PC-3 (cell line): ENCODE measurements at regions not wholly inside any gene's neighbourhood (a gene's known extent, or its start where the extent isn't known, plus 50 kb on each side); places are given as distances from the start of the nearest gene placed in this dataset.

ENCODE experiments used
- ATAC-seq: fragments of 200-7000 bp; cut with Tn5 transposase; 2 replicates; pipeline ENCODE4 v1.9.1; 2020; ENCODE audit warnings: mild to moderate bottlenecking, moderate library complexity
- BruUV-seq: library from RNA; stranded (reverse); fragments of 400-500 nt; replicated peaks from 2 replicates; lab custom pipeline; 2021; lab: Mats Ljungman, UMichigan
- CTCF ChIA-PET: fragments of 300-600 bp; sonication (Branson Sonifier 250); formaldehyde crosslinking; loops from one replicate; lab custom pipeline; 2022; ENCODE audit warnings: antibody characterized with exemption; lab: Charles Lee
- POLR2A ChIA-PET: fragments of 300-600 bp; sonication (Branson Sonifier 250); formaldehyde crosslinking; loops from one replicate; lab custom pipeline; 2022; ENCODE audit warnings: antibody characterized with exemption; ENCODE audit not compliant: unreplicated experiment; lab: Charles Lee
- DNase-seq: peaks from one replicate; pipeline ENCODE4 v3.0.0-alpha.2; 2015
- H2AFZ ChIP-seq: fragments of 300-600 bp; sonication (generic); 2 replicates; pipeline ENCODE4 v1.6.0; 2016; ENCODE audit warnings: antibody characterized with exemption, low read length
- H3F3A ChIP-seq: fragments of 300-600 bp; sonication (generic); one replicate; pipeline ENCODE4 v1.6.0; 2017; ENCODE audit warnings: antibody characterized with exemption, low read length, control low read depth, mild to moderate bottlenecking; ENCODE audit not compliant: unreplicated experiment
- H3K27ac ChIP-seq: fragments of 300-600 bp; sonication (generic); 2 replicates; pipeline ENCODE4 v1.5.1; 2016; ENCODE audit warnings: mild to moderate bottlenecking, low read length
- H3K27me3 ChIP-seq: fragments of 300-600 bp; sonication (generic); 2 replicates; pipeline ENCODE4 v1.6.1; 2016; ENCODE audit warnings: low read length, mixed read lengths
- H3K36me3 ChIP-seq: fragments of 300-600 bp; sonication (generic); 2 replicates; pipeline ENCODE4 v1.6.1; 2016; ENCODE audit warnings: low read depth, mixed run types, low read length, mixed read lengths
- H3K4me1 ChIP-seq: fragments of 300-600 bp; sonication (generic); 2 replicates; pipeline ENCODE4 v1.5.1; 2016; ENCODE audit warnings: low read length; ENCODE audit not compliant: insufficient read depth
- H3K4me2 ChIP-seq: fragments of 300-600 bp; sonication (generic); 2 replicates; pipeline ENCODE4 v1.6.0; 2016; ENCODE audit warnings: low read length
- H3K4me3 ChIP-seq: fragments of 300-600 bp; sonication (generic); 2 replicates; pipeline ENCODE4 v1.5.1; 2016; ENCODE audit warnings: mild to moderate bottlenecking, low read length, mixed read lengths
- H3K79me2 ChIP-seq: fragments of 300-600 bp; sonication (generic); 2 replicates; pipeline ENCODE4 v1.6.1; 2017; ENCODE audit warnings: low read length, mixed read lengths
- H3K9ac ChIP-seq: fragments of 300-600 bp; sonication (generic); 2 replicates; pipeline ENCODE4 v1.6.0; 2016; ENCODE audit warnings: mild to moderate bottlenecking, low read length
- H3K9me2 ChIP-seq: fragments of 300-600 bp; sonication (generic); replicated peaks from 2 replicates; pipeline ENCODE4 v1.6.1; 2016; ENCODE audit warnings: mixed run types, low read length, mixed read lengths
- H3K9me3 ChIP-seq: fragments of 300-600 bp; sonication (generic); 2 replicates; pipeline ENCODE4 v1.6.1; 2016; ENCODE audit warnings: low read length, mixed read lengths
- H4K20me1 ChIP-seq: fragments of 300-600 bp; sonication (generic); 2 replicates; pipeline ENCODE4 v1.6.1; 2016; ENCODE audit warnings: low read length, mixed read lengths
- EZH2 ChIP-seq: fragments of 300-600 bp; sonication (generic); IDR thresholded peaks from one replicate; pipeline ENCODE4 v1.6.1; 2017; ENCODE audit warnings: antibody characterized with exemption, mild to moderate bottlenecking, low read length; ENCODE audit not compliant: unreplicated experiment
- EZH2phosphoT487 ChIP-seq: fragments of 300-600 bp; sonication (generic); IDR thresholded peaks from 2 replicates; pipeline ENCODE4 v1.6.1; 2018; ENCODE audit warnings: mild to moderate bottlenecking, antibody characterized with exemption, low read length, borderline replicate concordance
- intact Hi-C: fragments of 100-400 bp; cut with micrococcal nuclease; formaldehyde crosslinking; loops from 2 replicates; pipeline ENCODE4 v1.9.0; 2023
- TF ChIP-seq, protein P1 (sequence below): fragments of 300-600 bp; sonication (generic); conservative IDR thresholded peaks from 2 replicates; pipeline ENCODE4 v1.5.1; 2017; ENCODE audit warnings: antibody characterized with exemption, low read depth, mild to moderate bottlenecking, low read length

- Histone ChIP-seq H3K27ac (no peak overlapping the region), H3K9me2 (no peaks in the 10 kb centered on the region), H3K79me2 (no peaks in the 10 kb centered on the region), H3K4me1 (peaks cover 32% of the 10 kb centered on the region), H3K9me3 (no peaks in the 10 kb centered on the region), H2AFZ (no peak overlapping the region), H3F3A (no peaks in the 10 kb centered on the region), H3K4me3 (no peak overlapping the region), H3K9ac (no peak overlapping the region), H3K27me3 (no peaks in the 10 kb centered on the region), H4K20me1 (no peaks in the 10 kb centered on the region), H3K4me2 (no peak overlapping the region), H3K36me3 (no peaks in the 10 kb centered on the region)
- BruUV-seq: no TSS peak
- intact Hi-C loops: loop anchor here (5.0 kb wide), 2 partner anchors 42 to 98 kb away; partner anchors contain the start of gene PGRMC2
- ChIA-PET CTCF (no interaction called here), POLR2A (no interaction called here)
- TF ChIP-seq EZH2: no peak
- no peak for TF ChIP-seq EZH2phosphoT487
- TF ChIP-seq, protein P1, sequence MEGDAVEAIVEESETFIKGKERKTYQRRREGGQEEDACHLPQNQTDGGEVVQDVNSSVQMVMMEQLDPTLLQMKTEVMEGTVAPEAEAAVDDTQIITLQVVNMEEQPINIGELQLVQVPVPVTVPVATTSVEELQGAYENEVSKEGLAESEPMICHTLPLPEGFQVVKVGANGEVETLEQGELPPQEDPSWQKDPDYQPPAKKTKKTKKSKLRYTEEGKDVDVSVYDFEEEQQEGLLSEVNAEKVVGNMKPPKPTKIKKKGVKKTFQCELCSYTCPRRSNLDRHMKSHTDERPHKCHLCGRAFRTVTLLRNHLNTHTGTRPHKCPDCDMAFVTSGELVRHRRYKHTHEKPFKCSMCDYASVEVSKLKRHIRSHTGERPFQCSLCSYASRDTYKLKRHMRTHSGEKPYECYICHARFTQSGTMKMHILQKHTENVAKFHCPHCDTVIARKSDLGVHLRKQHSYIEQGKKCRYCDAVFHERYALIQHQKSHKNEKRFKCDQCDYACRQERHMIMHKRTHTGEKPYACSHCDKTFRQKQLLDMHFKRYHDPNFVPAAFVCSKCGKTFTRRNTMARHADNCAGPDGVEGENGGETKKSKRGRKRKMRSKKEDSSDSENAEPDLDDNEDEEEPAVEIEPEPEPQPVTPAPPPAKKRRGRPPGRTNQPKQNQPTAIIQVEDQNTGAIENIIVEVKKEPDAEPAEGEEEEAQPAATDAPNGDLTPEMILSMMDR: no peak
- ATAC-seq: no peak
- no peak for DNase-seq
Observed at GRCh38 chr4:128384765-128385598, 97.4 kb upstream of the PGRMC2 start.

GRCh38 chr4:128384091-128384520 is 96.5 kb upstream of the PGRMC2 start:
- H3K27ac ChIP-seq: no peak overlapping the region
- no peaks in the 10 kb centered on the region for H4K20me1 ChIP-seq
- no peak for DNase-seq
- no peak overlapping the region for H3K9ac ChIP-seq
- CTCF ChIA-PET: no interaction called here
- POLR2A ChIA-PET: no interaction called here
- no peaks in the 10 kb centered on the region for H3K27me3 ChIP-seq
- no peaks in the 10 kb centered on the region for H3K9me2 ChIP-seq
- no peak overlapping the region for H3K4me2 ChIP-seq
- H3F3A ChIP-seq: no peaks in the 10 kb centered on the region
- TF ChIP-seq EZH2 (no peak), EZH2phosphoT487 (no peak)
- TF ChIP-seq, protein P1: no peak
- H3K4me3 ChIP-seq: no peak overlapping the region
- no peaks in the 10 kb centered on the region for H3K9me3 ChIP-seq
- H3K36me3 ChIP-seq: no peaks in the 10 kb centered on the region
- ATAC-seq: no peak
- no peaks in the 10 kb centered on the region for H3K79me2 ChIP-seq
- peaks cover 32% of the 10 kb centered on the region for H3K4me1 ChIP-seq
- intact Hi-C loops: loop anchor here (5.0 kb wide), 1 partner anchor 97 kb away; the partner anchor contains the start of gene PGRMC2
- no TSS peak for BruUV-seq
- no peak overlapping the region for H2AFZ ChIP-seq
